GM21619 (cell line): ENCODE measurements at regions not wholly inside any gene's neighbourhood (a gene's known extent, or its start where the extent isn't known, plus 50 kb on each side); places are given as distances from the start of the nearest gene placed in this dataset.

ENCODE experiments used
- ATAC-seq: cut with Tn5 transposase; IDR thresholded peaks from one replicate; pipeline ENCODE4 v1.9.1; 2021; ENCODE audit not compliant: unreplicated experiment

DNA sequence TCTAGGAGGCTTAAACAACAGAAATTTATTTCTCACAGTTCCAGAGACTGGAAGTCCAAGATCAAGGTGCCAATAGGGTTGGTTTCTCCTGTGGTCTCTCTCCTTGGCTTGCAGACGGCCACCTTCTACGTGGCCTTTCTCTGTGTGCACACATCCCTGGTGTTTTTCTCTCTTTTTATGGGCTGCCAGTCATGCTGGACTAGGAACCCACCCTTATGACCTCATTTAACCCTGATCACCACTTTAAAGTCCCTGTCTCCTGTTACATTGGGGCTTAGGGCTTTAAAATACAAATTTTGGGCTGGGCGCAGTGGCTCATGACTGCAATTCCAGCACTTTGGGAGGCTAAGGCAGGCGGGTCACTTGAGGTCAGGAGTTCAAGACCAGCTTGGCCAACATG is 157.1 kb downstream of the TLE1 start:
- ATAC-seq, result no peak

DNA sequence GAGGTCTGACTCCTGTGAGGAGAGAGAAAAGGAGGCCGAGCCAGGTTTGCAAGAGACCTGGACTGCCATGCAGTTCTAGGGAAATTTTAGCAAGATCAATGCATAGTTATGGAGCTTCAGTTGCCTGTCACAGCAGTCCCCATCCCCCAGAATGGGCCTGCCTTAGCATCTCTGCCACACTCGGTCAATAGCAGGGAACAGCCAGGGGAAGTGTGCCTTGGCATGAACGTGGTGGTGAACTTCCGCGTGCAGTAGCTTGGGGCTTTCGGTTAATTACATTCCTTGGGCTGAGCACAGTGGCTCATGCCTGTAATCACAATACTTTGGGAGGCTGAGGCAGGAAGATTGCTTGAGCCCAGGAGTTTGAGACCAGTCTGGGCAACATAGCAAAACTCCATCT is 157.8 kb downstream of the TLE1 start:
- no peak for ATAC-seq

DNA sequence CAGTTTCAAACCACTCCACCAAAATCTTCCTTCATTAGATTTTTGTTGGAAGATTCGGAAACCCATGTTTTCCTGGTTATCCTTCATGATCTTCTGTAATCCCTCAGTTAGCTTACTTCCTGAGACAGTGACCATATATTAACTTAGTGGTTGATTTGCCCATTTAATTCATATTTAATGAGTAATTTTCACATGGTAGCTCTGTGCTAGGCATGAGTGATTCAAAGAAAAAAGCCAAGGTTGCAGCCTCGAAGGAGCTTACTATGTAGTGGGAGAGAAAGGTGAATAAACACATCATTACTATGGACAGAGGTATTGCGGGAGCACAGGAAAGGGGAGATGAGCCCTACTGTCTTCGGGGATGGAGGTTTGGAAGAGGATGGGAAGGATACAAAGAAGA is 158.5 kb downstream of the TLE1 start:
- no peak for ATAC-seq

GRCh38 chr9:81530310-81530810 is 159.0 kb downstream of the TLE1 start:
- ATAC-seq, result no peak

DNA sequence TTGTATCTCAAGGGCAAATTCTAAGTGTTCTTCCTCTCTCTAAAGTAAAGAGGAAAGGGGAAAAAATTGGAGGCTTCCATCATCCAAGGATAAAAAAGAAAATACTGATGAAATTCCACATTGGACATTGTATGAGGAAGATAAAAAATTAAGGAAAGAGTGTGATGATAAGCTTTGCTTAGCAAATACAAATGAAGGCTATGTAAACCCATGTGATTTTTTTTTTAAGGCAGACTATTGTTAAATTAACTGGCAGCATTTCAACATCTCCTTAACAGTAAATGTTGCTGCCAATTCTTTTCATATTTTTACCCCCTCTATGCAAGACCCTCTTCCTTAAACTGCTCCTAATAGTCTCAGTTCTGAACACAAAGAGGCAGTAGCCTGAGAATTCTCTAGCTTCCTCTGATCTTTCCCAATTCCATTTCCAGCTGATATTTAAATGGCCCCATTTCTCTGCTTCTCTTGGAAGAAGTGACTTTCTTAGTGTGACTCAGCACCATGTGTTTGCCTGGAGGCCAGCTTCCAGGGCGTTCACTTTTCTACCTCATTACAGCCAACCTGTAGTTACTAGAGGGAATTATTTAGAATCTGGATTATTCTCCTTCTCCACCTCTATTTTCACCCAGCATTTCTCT is 159.7 kb downstream of the TLE1 start:
- no peak for ATAC-seq

- no peak for ATAC-seq
Measured at GRCh38 chr9:81526587-81526986, 162.8 kb downstream of the TLE1 start.

GRCh38 chr9:81522716-81523551 is 166.4 kb downstream of the TLE1 start:
- no peak for ATAC-seq

GRCh38 chr9:81521892-81522291 is 167.5 kb downstream of the TLE1 start:
- ATAC-seq, result no peak

DNA sequence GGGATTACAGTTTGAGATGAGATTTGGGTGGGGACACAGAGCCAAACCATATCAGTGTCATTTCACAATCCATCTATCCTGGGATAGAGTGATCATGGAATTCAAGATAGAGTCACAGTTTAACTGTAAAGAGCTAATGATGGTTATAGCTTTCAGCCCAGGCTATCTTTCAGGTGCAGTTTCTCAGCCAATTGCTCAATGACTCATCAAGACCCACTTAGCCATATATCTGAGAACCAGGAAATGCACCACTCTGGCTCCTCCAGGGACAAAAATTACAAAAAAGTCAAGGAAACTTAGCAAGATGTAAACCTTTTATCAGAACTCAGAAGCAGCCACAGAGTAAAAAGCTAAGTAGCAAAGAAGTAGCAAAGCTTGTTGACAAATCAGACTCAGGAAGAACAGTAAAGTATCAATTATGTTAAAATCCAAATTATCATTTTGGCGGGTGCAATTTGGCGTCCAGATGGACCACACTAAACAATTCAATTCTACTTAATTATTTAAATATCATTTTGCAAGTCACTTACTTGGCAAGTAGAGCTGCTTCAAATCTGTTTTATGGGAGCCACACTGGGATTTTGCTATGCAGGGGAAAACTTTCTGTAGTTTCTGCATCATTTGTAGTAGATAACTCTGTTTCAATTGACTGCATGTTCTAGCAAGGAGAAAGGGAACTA is 169.4 kb downstream of the TLE1 start:
- no peak for ATAC-seq

GRCh38 chr9:81517954-81518353 is 171.4 kb downstream of the TLE1 start:
- ATAC-seq, result no peak

GRCh38 chr9:81513059-81513458 is 176.3 kb downstream of the TLE1 start:
- no peak for ATAC-seq

DNA sequence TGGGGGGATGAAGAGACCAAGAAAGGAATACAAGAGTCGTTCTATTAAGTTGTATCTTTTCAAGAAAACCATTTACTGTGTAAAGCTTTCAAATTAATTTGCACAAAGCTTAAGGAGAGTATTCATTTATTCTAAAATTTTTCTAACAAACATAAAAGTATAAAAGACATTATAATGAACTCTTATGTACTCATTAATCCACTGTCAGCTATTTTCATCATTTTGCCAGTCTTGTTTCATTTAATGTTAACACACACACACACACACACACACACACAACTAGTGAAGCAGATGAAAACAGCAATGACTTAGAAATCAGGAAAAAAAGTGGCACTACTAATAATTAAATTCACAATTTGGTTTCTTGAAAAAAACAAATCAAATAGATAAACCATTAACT is 176.7 kb downstream of the TLE1 start:
- no peak for ATAC-seq

- no peak for ATAC-seq
Measured at GRCh38 chr9:81508476-81508875, 180.9 kb downstream of the TLE1 start.

DNA sequence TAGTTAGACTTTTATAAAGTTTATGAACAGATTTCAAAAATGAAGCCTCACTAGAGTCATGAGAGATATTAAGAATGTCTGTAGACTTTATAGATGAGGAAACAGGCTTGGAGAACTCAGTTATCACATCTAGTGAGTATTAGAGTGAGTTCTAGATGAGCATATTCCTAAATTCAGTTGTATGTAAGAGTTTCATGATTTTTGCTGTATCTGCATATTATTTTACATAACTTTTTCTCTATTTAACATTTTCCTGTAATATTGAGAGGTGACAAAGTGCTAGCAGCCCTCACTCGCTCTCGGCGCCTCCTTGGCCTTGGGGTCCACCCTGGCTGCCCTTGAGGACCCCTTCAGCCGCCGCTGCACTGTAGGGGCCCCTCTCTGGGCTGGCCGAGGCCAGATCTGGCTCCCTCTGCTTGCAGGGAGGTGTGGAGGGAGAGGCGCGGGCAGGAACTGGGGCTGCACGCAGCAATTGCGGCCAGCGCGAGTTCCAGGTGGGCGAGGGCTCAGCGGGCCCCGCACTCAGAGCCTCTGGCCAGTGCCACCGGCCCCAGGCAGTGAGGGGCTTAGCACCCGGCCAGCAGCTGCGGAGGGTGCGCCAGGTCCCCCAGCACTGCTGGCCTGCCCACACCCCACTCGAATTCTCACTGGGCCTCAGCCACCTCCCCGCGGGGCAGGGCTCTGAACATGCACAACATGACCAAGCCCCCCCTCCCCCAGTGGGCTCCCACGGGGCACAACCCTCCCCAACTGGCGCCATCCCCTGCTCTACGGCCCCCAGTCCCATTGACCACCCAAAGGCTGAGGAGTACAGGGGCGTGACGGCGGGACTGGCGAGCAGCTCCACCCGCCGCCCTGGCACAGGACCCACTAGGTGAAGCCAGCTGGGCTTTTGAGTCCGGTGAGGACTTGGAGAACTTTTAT is 182.1 kb downstream of the TLE1 start:
- ATAC-seq, result no peak

DNA sequence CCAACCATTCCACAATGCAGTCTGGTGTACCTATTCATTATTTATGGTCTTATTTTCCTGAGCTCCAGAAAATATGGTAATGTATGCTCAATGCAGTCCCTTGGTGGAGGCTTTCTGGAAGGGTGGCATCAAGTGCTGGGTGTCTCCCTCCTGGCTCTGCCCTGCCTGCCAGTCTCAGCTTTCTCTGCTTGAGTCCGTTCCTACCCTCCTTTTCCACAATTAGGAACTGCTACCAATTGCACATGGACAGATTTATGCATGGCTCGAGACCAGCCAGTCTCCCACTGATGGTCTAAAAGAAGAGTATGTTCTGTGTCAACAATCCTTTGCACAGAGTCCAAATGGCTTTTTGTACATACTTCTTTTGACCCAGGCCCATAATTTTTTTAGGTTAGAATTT is 189.8 kb downstream of the TLE1 start:
- ATAC-seq, result no peak

GRCh38 chr9:81499021-81499454 is 190.3 kb downstream of the TLE1 start:
- ATAC-seq, result no peak

DNA sequence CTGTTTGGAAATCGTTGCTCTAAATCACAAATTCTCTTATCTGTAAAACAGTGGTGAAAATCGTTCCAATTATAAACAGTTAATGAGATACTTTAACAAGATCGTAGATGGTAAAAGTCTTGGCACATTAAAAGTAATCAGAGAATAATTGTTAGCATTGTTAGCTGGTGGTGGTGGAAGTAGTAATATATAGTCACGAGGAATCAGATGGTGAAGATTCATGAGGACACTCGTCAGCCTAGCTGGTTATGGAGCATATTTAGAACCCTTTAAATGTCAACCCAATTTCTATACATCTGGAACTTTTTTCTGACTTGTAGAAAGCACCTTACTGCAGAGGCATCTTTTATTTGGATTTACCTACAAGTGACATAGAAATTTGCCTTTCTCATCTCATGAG is 190.8 kb downstream of the TLE1 start:
- no peak for ATAC-seq

DNA sequence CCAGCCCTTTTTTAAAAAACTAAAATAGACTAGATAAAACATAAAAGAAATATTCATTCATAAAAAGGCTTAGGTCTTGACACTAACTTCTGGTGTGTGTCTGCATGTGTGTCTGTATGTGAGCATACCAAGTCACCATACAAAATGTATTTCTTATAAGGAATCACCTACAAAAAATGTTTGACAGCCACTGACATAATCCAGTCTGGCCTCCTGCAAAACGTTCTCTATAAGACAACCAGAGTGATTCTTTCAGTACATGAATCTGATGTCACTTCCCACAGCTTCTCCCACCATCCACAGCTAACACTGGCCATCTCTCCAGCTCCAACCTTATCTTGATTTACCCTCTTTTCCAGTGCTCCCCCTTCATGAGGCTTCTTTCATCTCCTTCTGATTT is 192.3 kb downstream of the TLE1 start:
- no peak for ATAC-seq

DNA sequence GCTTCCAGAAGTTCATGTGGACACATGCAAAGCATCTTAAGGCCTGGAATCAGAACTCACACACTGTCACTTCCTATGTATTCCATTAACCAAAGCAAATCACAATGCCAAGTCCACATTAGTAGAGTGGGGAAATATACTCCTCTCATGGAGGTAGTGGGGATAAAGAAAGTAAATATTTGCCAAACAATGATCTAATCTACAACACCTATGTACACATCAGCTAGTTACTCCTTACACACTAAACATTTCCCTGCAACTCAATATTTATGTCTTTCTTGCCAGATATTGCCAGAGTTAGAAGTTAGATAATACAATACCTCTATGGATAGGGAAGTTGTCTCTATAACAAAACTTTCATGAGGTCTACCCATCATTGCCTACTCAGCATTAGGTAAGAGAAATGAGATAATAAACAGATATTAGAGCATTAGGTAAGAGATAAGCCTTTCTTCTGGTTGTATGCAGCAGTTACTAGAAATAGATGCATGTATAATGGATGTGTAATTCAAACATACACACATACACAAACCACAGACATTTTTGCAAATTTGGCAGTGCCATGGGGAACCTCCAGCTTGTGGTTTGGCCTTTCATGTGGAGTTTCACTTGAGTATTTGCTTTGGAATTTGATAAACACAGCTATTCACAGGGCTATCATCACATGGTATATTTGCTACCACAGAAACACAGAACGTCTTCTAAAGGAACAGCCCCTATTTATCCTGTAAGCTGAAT is 196.5 kb downstream of the TLE1 start:
- ATAC-seq, result no peak
